Neutrophil (primary cell): ENCODE measurements at regions not wholly inside any gene's neighbourhood (a gene's known extent, or its start where the extent isn't known, plus 50 kb on each side); places are given as distances from the start of the nearest gene placed in this dataset.

Source experiments
- H3K27ac ChIP-seq: fragments of 200-600 bp; sonication (generic); 2 replicates; pipeline ENCODE4 v1.5.1; 2016; ENCODE audit warnings: mild to moderate bottlenecking, moderate library complexity
- H3K27me3 ChIP-seq: fragments of 200-600 bp; sonication (generic); 2 replicates; pipeline ENCODE4 v1.6.0; 2016; ENCODE audit warnings: mild to moderate bottlenecking
- H3K36me3 ChIP-seq: fragments of 200-600 bp; sonication (generic); 2 replicates; pipeline ENCODE4 v1.5.1; 2017
- H3K4me1 ChIP-seq, 2 experiments: fragments of 200-600 bp in 1 of 2; sonication (generic) in 1 of 2; 1 replicate in 1 of 2; 2 replicates in 1 of 2; pipeline versions ENCODE4 v1.5.1 to v1.6.1; 2013 to 2016; ENCODE audit warnings: low read depth in 1 of 2, low read length in 1 of 2, mild to moderate bottlenecking in 1 of 2, moderate library complexity in 1 of 2; ENCODE audit not compliant: control insufficient read depth in 1 of 2, insufficient read depth in 1 of 2
- H3K4me3 ChIP-seq, 2 experiments: fragments of 200-600 bp in 1 of 2; sonication (generic) in 1 of 2; 1 replicate in 1 of 2; 2 replicates in 1 of 2; pipeline ENCODE4 v1.5.1; 2013 to 2016; ENCODE audit warnings: low read depth in 1 of 2, low read length in 1 of 2, mild to moderate bottlenecking in 1 of 2, moderate library complexity in 1 of 2
- H3K9me3 ChIP-seq: fragments of 200-600 bp; sonication (generic); 2 replicates; pipeline ENCODE4 v1.5.1; 2016
- CTCF ChIP-seq: fragments of 200-600 bp; sonication (generic); IDR thresholded peaks from 2 replicates; pipeline ENCODE4 v1.5.1; 2016; ENCODE audit warnings: antibody characterized with exemption

GRCh38 chr3:73808862-73809509 lies 184.2 kb upstream of the PDZRN3 start:
- H3K4me3 ChIP-seq, result no peak overlapping the region
- peaks cover 0 to 4% of the 10 kb centered on the region in 2 experiments for H3K4me1 ChIP-seq

GRCh38 chr3:73805435-73805834 lies 180.7 kb upstream of the PDZRN3 start:
- Histone ChIP-seq H3K36me3 (no peaks in the 10 kb centered on the region), H3K27me3 (no peaks in the 10 kb centered on the region)

More at GRCh38 chr3:73808862-73809509, 184.2 kb upstream of the PDZRN3 start:
- H3K27ac ChIP-seq, result no peak overlapping the region
- no peaks in the 10 kb centered on the region for H3K9me3 ChIP-seq
- no peaks in the 10 kb centered on the region for H3K27me3 ChIP-seq
- H3K36me3 ChIP-seq, result no peaks in the 10 kb centered on the region
- TF ChIP-seq CTCF, result no peak

GRCh38 chr3:73804204-73804603 lies 179.5 kb upstream of the PDZRN3 start:
- Histone ChIP-seq H3K27ac (no peak overlapping the region), H3K9me3 (no peaks in the 10 kb centered on the region), H3K4me3 (no peak overlapping the region), H3K27me3 (no peaks in the 10 kb centered on the region), H3K4me1 (no peaks in the 10 kb centered on the region), H3K36me3 (no peaks in the 10 kb centered on the region)
- no peak for TF ChIP-seq CTCF

More at GRCh38 chr3:73805435-73805834, 180.7 kb upstream of the PDZRN3 start:
- no peaks in the 10 kb centered on the region for H3K9me3 ChIP-seq
- TF ChIP-seq CTCF, result no peak
- no peak overlapping the region for H3K27ac ChIP-seq
- H3K4me1 ChIP-seq, result no peaks in the 10 kb centered on the region
- H3K4me3 ChIP-seq, result no peak overlapping the region

- Histone ChIP-seq H3K9me3 (no peaks in the 10 kb centered on the region), H3K4me3 (no peak overlapping the region), H3K36me3 (no peaks in the 10 kb centered on the region), H3K4me1 (no peaks in the 10 kb centered on the region), H3K27me3 (no peaks in the 10 kb centered on the region), H3K27ac (no peak overlapping the region)
- TF ChIP-seq CTCF, result no peak
Observed at GRCh38 chr3:73801444-73801843, 176.7 kb upstream of the PDZRN3 start.

- no peaks in the 10 kb centered on the region for H3K9me3 ChIP-seq
Observed at GRCh38 chr3:73797311-73797710, 172.6 kb upstream of the PDZRN3 start.

More at GRCh38 chr3:73797311-73797710, 172.6 kb upstream of the PDZRN3 start:
- Histone ChIP-seq H3K4me1 (no peaks in the 10 kb centered on the region), H3K36me3 (no peaks in the 10 kb centered on the region), H3K4me3 (no peak overlapping the region), H3K27me3 (no peaks in the 10 kb centered on the region), H3K27ac (no peak overlapping the region)
- no peak for TF ChIP-seq CTCF
